Choroid plexus epithelial cell (primary cell): ENCODE measurements at regions not wholly inside any gene's neighbourhood (a gene's known extent, or its start where the extent isn't known, plus 50 kb on each side); places are given as distances from the start of the nearest gene placed in this dataset.

ENCODE experiments used
- DNase-seq: peaks from one replicate; pipeline ENCODE4 v3.0.0-alpha.2; 2010; ENCODE audit warnings: low read depth
- H3K4me3 ChIP-seq: 2 replicates; pipeline ENCODE4 v1.5.1; 2011; ENCODE audit warnings: low read depth, mild to moderate bottlenecking, control low read depth, low read length, moderate library complexity
- CTCF ChIP-seq: conservative IDR thresholded peaks from 2 replicates; pipeline ENCODE4 v1.5.1; 2011; ENCODE audit warnings: low read depth, mild to moderate bottlenecking, control low read depth, inconsistent platforms, low read length, moderate library complexity

GRCh38 chr2:21270083-21270491 lies 146.3 kb downstream of the TDRD15 start:
- TF ChIP-seq CTCF: no peak
- no peak overlapping the region for H3K4me3 ChIP-seq
- DNase-seq: no peak

GRCh38 chr2:21270708-21271122 lies 146.9 kb downstream of the TDRD15 start:
- no peak overlapping the region for H3K4me3 ChIP-seq
- TF ChIP-seq CTCF: no peak
- DNase-seq: no peak

GRCh38 chr2:21276163-21276562 lies 152.4 kb downstream of the TDRD15 start:
- DNase-seq: no peak
- no peak for TF ChIP-seq CTCF
- H3K4me3 ChIP-seq: no peak overlapping the region

GRCh38 chr2:21277068-21278056 lies 153.6 kb downstream of the TDRD15 start:
- H3K4me3 ChIP-seq: no peak overlapping the region
- no peak for DNase-seq
- no peak for TF ChIP-seq CTCF

GRCh38 chr2:21279525-21279924 lies 155.8 kb downstream of the TDRD15 start:
- no peak for DNase-seq
- no peak for TF ChIP-seq CTCF
- no peak overlapping the region for H3K4me3 ChIP-seq

- no peak overlapping the region for H3K4me3 ChIP-seq
- no peak for DNase-seq
- TF ChIP-seq CTCF: no peak
Measured at GRCh38 chr2:21280793-21281192, 157.0 kb downstream of the TDRD15 start.

GRCh38 chr2:21281384-21281783 lies 157.6 kb downstream of the TDRD15 start:
- TF ChIP-seq CTCF: no peak
- H3K4me3 ChIP-seq: no peak overlapping the region
- no peak for DNase-seq
